Activated CD4-positive, CD25-positive, alpha-beta regulatory T cell (primary cell): ENCODE measurements at regions not wholly inside any gene's neighbourhood (a gene's known extent, or its start where the extent isn't known, plus 50 kb on each side); places are given as distances from the start of the nearest gene placed in this dataset.

ENCODE experiments used
- DNase-seq, 4 experiments: peaks; one replicate each; lab custom pipeline; 2025; lab: John Stamatoyannopoulos, UW

GRCh38 chr11:15536438-15536837, 421.7 kb downstream of the INSC start:
- DNase-seq: no peak

- DNase-seq: no peak
Observed at GRCh38 chr11:15539645-15540044, 424.9 kb downstream of the INSC start.

- no peak for DNase-seq
Observed at GRCh38 chr11:15541079-15541478, 426.4 kb downstream of the INSC start.

- DNase-seq: no peak
Observed at GRCh38 chr11:15544353-15544752, 429.6 kb downstream of the INSC start.

- DNase-seq: no peak
Observed at GRCh38 chr11:15547685-15548084, 433.0 kb downstream of the INSC start.

GRCh38 chr11:15551901-15552851, 437.5 kb downstream of the INSC start:
- no peak for DNase-seq

- DNase-seq: no peak
Observed at GRCh38 chr11:15555161-15555560, 440.4 kb downstream of the INSC start.

- DNase-seq: no peak
Observed at GRCh38 chr11:15557457-15558230, 442.9 kb downstream of the INSC start.

GRCh38 chr11:15558513-15559181, 443.9 kb downstream of the INSC start:
- DNase-seq: no peak

- DNase-seq: no peak
Observed at GRCh38 chr11:15560689-15561467, 446.2 kb downstream of the INSC start.

- no peak for DNase-seq
Observed at GRCh38 chr11:15562230-15562629, 447.5 kb downstream of the INSC start.

- no peak for DNase-seq
Observed at GRCh38 chr11:15563054-15563453, 448.3 kb downstream of the INSC start.

GRCh38 chr11:15565880-15566279, 451.2 kb downstream of the INSC start:
- no peak for DNase-seq

- no peak for DNase-seq
Observed at GRCh38 chr11:15568440-15568839, 453.7 kb downstream of the INSC start.

- DNase-seq: no peak
Observed at GRCh38 chr11:15569305-15570025, 454.7 kb downstream of the INSC start.

- DNase-seq: no peak
Observed at GRCh38 chr11:15575409-15575808, 460.7 kb downstream of the INSC start.

- no peak for DNase-seq
Observed at GRCh38 chr11:15576769-15577168, 462.0 kb downstream of the INSC start.

GRCh38 chr11:15577519-15577918, 462.8 kb downstream of the INSC start:
- no peak for DNase-seq

- DNase-seq: no peak
Observed at GRCh38 chr11:15579287-15580001, 464.7 kb downstream of the INSC start.

- no peak for DNase-seq
Observed at GRCh38 chr11:15580056-15580774, 465.5 kb downstream of the INSC start.
